HepG2 (cell line): ENCODE measurements at regions not wholly inside any gene's neighbourhood (a gene's known extent, or its start where the extent isn't known, plus 50 kb on each side); places are given as distances from the start of the nearest gene placed in this dataset.

Source experiments
- ATAC-seq: fragments of 200-7000 bp; cut with Tn5 transposase; 3 replicates; pipeline ENCODE4 v1.9.1; 2020; ENCODE audit warnings: mild to moderate bottlenecking, moderate library complexity
- BruUV-seq: library from RNA; stranded (reverse); fragments of 400-500 nt; replicated peaks from 2 replicates; lab custom pipeline; 2021; lab: Mats Ljungman, UMichigan
- CTCF ChIA-PET: fragments of 300-600 bp; formaldehyde crosslinking; extraction: SDS; loops from one replicate; lab custom pipeline; 2021; ENCODE audit warnings: low total read pairs, inconsistent platforms, low intra/inter-chr PET ratio; lab: Yijun Ruan, JAX
- POLR2A ChIA-PET: fragments of 350-600 bp; sonication (Branson Sonifier 250); formaldehyde crosslinking; loops from one replicate; lab custom pipeline; 2020; ENCODE audit warnings: antibody characterized with exemption, inconsistent platforms; lab: Yijun Ruan, JAX
- DNase-seq: peaks from one replicate; pipeline ENCODE4 v3.0.0-alpha.2; 2015; ENCODE audit warnings: low spot score
- FAIRE-seq: peaks from 3 replicates; lab custom pipeline; 2011; peaks lifted over from hg19 to GRCh38; lab: Jason Lieb, UNC
- H2AFZ ChIP-seq: one replicate; pipeline ENCODE4 v1.6.1; 2011; ENCODE audit warnings: low read length, inconsistent platforms
- H3K27ac ChIP-seq: fragments of 300-600 bp; 3 replicates; pipeline ENCODE4 v1.8.0; 2011; ENCODE audit warnings: mixed run types, mild to moderate bottlenecking, mixed read lengths, low read length, inconsistent platforms; ENCODE audit not compliant: insufficient read depth; ENCODE audit errors: extremely low read length
- H3K27me3 ChIP-seq, 2 experiments: fragments of 200-600 bp in 1 of 2; 2 replicates in 1 of 2; 3 replicates in 1 of 2; pipeline versions ENCODE4 v1.6.0 to v1.8.0; 2011; ENCODE audit warnings: low read length in 2 of 2, mild to moderate bottlenecking in 2 of 2, moderate library complexity in 2 of 2, inconsistent platforms in 1 of 2; ENCODE audit not compliant: insufficient read depth in 2 of 2, control insufficient read depth in 1 of 2
- H3K36me3 ChIP-seq, 2 experiments: fragments of 200-600 bp in 1 of 2; replicated peaks in 1 of 2; 2 replicates in 1 of 2; 3 replicates in 1 of 2; pipeline versions ENCODE4 v1.5.1 to v1.8.0; 2011; ENCODE audit warnings: low read length in 2 of 2, inconsistent platforms in 1 of 2; ENCODE audit not compliant: insufficient read depth in 2 of 2, control insufficient read depth in 1 of 2
- H3K4me1 ChIP-seq: 2 replicates; pipeline ENCODE4 v1.5.1; 2012; ENCODE audit warnings: low read length, inconsistent platforms; ENCODE audit not compliant: insufficient read depth
- H3K4me2 ChIP-seq: 2 replicates; pipeline ENCODE4 v1.6.0; 2011; ENCODE audit warnings: low read depth, low read length, inconsistent platforms
- H3K4me3 ChIP-seq, 3 experiments: fragments of 200-600 bp in 1 of 3; sonication (generic), shearing (Covaris generic) in 1 of 3; replicated peaks in 1 of 3; 2 replicates each; pipeline ENCODE4 v1.5.1; 2011 to 2016; ENCODE audit warnings: low read length in 3 of 3, inconsistent platforms in 2 of 3, low read depth in 2 of 3, mild to moderate bottlenecking in 2 of 3, control low read depth in 1 of 3, mixed read lengths in 1 of 3; ENCODE audit not compliant: insufficient read depth in 1 of 3
- H3K79me2 ChIP-seq: one replicate; pipeline ENCODE4 v1.6.1; 2011; ENCODE audit warnings: low read length, inconsistent platforms; ENCODE audit not compliant: insufficient read depth
- H3K9ac ChIP-seq: 2 replicates; pipeline ENCODE4 v1.6.0; 2011; ENCODE audit warnings: mild to moderate bottlenecking, low read depth, low read length, inconsistent platforms; ENCODE audit not compliant: insufficient read depth
- H3K9me3 ChIP-seq: 2 replicates; pipeline ENCODE4 v1.5.1; 2012; ENCODE audit warnings: mild to moderate bottlenecking, low read length
- H4K20me1 ChIP-seq: 2 replicates; pipeline ENCODE4 v1.6.0; 2011; ENCODE audit warnings: inconsistent platforms, mild to moderate bottlenecking, low read length, moderate library complexity; ENCODE audit not compliant: insufficient read depth
- CBX2 ChIP-seq, 2 experiments: fragments of 200-600 bp in 1 of 2; sonication (generic); formaldehyde crosslinking in 1 of 2; IDR thresholded peaks; 2 replicates each; pipeline versions ENCODE4 v1.7.0 to v1.8.1; 2018 to 2022; ENCODE audit warnings: low read depth in 2 of 2, low read length in 1 of 2, mild to moderate bottlenecking in 1 of 2, missing genetic modification reagents in 1 of 2
- FOXJ3 ChIP-seq: sonication (generic); formaldehyde crosslinking; IDR thresholded peaks from 2 replicates; pipeline ENCODE4 v1.4.0; 2020; ENCODE audit warnings: missing genetic modification reagents, mild to moderate bottlenecking, borderline replicate concordance
- HOXA3 ChIP-seq: sonication (generic); formaldehyde crosslinking; IDR thresholded peaks from 2 replicates; pipeline ENCODE4 v1.5.0; 2020; ENCODE audit warnings: missing genetic modification reagents
- HOXD1 ChIP-seq: sonication (generic); formaldehyde crosslinking; IDR thresholded peaks from 2 replicates; pipeline ENCODE4 v1.5.0; 2020; ENCODE audit warnings: missing genetic modification reagents
- PAWR ChIP-seq: sonication (generic); formaldehyde crosslinking; IDR thresholded peaks from 2 replicates; pipeline ENCODE4 v1.4.0; 2020; ENCODE audit warnings: missing genetic modification reagents, mild to moderate bottlenecking, borderline replicate concordance
- PBX3 ChIP-seq: sonication (generic); formaldehyde crosslinking; IDR thresholded peaks from 2 replicates; pipeline ENCODE4 v1.8.1; 2023; ENCODE audit warnings: missing genetic modification reagents, inconsistent platforms, borderline replicate concordance
- PTBP1 ChIP-seq: fragments of 200-400 bp; formaldehyde crosslinking; IDR thresholded peaks from 2 replicates; pipeline ENCODE4 v1.6.1; 2018; ENCODE audit warnings: low read length, low read depth; ENCODE audit not compliant: poor library complexity, severe bottlenecking
- RNF2 ChIP-seq: fragments of 450-650 bp; conservative IDR thresholded peaks from 2 replicates; pipeline ENCODE4 v1.6.1; 2016; ENCODE audit warnings: low read depth
- STAG1 ChIP-seq: sonication (generic); formaldehyde crosslinking; IDR thresholded peaks from 2 replicates; pipeline ENCODE4 v1.4.0; 2020; ENCODE audit warnings: missing genetic modification reagents
- TEAD3 ChIP-seq: optimal IDR thresholded peaks from 2 replicates; pipeline ENCODE3; 2016; ENCODE audit warnings: borderline replicate concordance
- ZBTB40 ChIP-seq, 2 experiments: fragments of 450-650 bp in 1 of 2; sonication (generic) in 1 of 2; formaldehyde crosslinking in 1 of 2; IDR thresholded peaks; 2 replicates each; pipeline versions ENCODE4 v1.6.1 to v1.8.0; 2016 to 2022; ENCODE audit warnings: antibody characterized with exemption in 1 of 2, mild to moderate bottlenecking in 1 of 2, missing genetic modification reagents in 1 of 2
- ZNF550 ChIP-seq: sonication (generic); formaldehyde crosslinking; IDR thresholded peaks from 2 replicates; pipeline ENCODE4 v1.4.0; 2020; ENCODE audit warnings: mild to moderate bottlenecking, missing genetic modification reagents, borderline replicate concordance
- ZNF577 ChIP-seq: sonication (generic); formaldehyde crosslinking; IDR thresholded peaks from 2 replicates; pipeline ENCODE4 v1.4.0; 2020; ENCODE audit warnings: mild to moderate bottlenecking, low read depth, missing genetic modification reagents, borderline replicate concordance
- WGBS: methylation state at CpG from one replicate; pipeline ENCODE4 v1.1.6; 2017; ENCODE audit warnings: low lambda C conversion rate; 5-methylcytosine and 5-hydroxymethylcytosine counted together
- in situ Hi-C: cut with HindIII; loops from 2 replicates; pipeline ENCODE4 v1.10.0; 2017; ENCODE audit warnings: low pct_unique_long_range_greater_than_20kb; ENCODE audit not compliant: extremely low pct_ligation_motif_present
- intact Hi-C: fragments of 100-400 bp; cut with micrococcal nuclease; formaldehyde crosslinking; loops from one replicate; pipeline ENCODE4 v1.10.0; 2022; ENCODE audit not compliant: unreplicated experiment

- TF ChIP-seq CBX2 (IDR thresholded peaks at IDR 0.05; ENCODE audit: low read depth, low read length), result no peak
- no peak for TF ChIP-seq CBX2 (CRISPR knock-in tag; IDR thresholded peaks at IDR 0.05; ENCODE audit: low read depth)
- TF ChIP-seq PTBP1, result no peak
- TF ChIP-seq, all 625 proteins: peak for 0
Observed at GRCh38 chr4:135966936-135967335, 1565.4 kb downstream of the PCDH18 start (continued).

- ChIA-PET POLR2A (no interaction called here), CTCF (no interaction called here)
- H3K4me1 ChIP-seq, result no peaks in the 10 kb centered on the region
- H3K4me2 ChIP-seq, result no peak overlapping the region
- no peaks in the 10 kb centered on the region for H3K27me3 ChIP-seq
- DNase-seq, result no peak
- intact Hi-C loops, result no loop called here
- WGBS, result 0% methylated on average over 1 of the region's 1 CpG
- FAIRE-seq, result no peak
- no peaks in the 10 kb centered on the region for H3K79me2 ChIP-seq
- H2AFZ ChIP-seq, result no peak overlapping the region
- H3K36me3 ChIP-seq, result no peaks in the 10 kb centered on the region
- ATAC-seq, result no peak
- no peak for TF ChIP-seq PBX3 (CRISPR knock-in tag)
- no peak for TF ChIP-seq PAWR
- TF ChIP-seq ZNF550 (CRISPR knock-in tag), result no peak
- no peak for TF ChIP-seq HOXD1 (CRISPR knock-in tag)
- no peak for TF ChIP-seq TEAD3
- TF ChIP-seq HOXA3 (CRISPR knock-in tag), result no peak
- TF ChIP-seq RNF2, result no peak
- TF ChIP-seq ZNF577 (CRISPR knock-in tag), result no peak
- no peak for TF ChIP-seq STAG1 (CRISPR knock-in tag)
- TF ChIP-seq FOXJ3 (CRISPR knock-in tag), result no peak
- TF ChIP-seq ZBTB40 (IDR thresholded peaks at IDR 0.05), result no peak
- no peak for TF ChIP-seq ZBTB40 (CRISPR knock-in tag; IDR thresholded peaks at IDR 0.05)
- H3K9me3 ChIP-seq, result no peaks in the 10 kb centered on the region
- BruUV-seq, result no TSS peak
- H3K27ac ChIP-seq, result no peak overlapping the region
- H3K9ac ChIP-seq, result no peak overlapping the region
- H4K20me1 ChIP-seq, result no peaks in the 10 kb centered on the region
- in situ Hi-C loops, result no loop called here
- H3K4me3 ChIP-seq, result no peak overlapping the region
Observed at GRCh38 chr4:135963009-135963408, 1569.3 kb downstream of the PCDH18 start.
